GM13976 (cell line): ENCODE measurements at regions not wholly inside any gene's neighbourhood (a gene's known extent, or its start where the extent isn't known, plus 50 kb on each side); places are given as distances from the start of the nearest gene placed in this dataset.

Experiments used
- DNase-seq: peaks from one replicate; pipeline ENCODE4 v3.0.0; 2012; ENCODE audit warnings: low spot score
- in situ Hi-C: fragments of 300-500 bp; cut with MboI; formaldehyde crosslinking; loops from one replicate; pipeline ENCODE4 v1.12.0; 2022; ENCODE audit warnings: low sequenced_read_pairs, mixed read lengths, inconsistent platforms; ENCODE audit not compliant: unreplicated experiment
- TF ChIP-seq, protein P1 (sequence below): IDR thresholded peaks from 2 replicates; pipeline ENCODE4 v1.5.1; 2012; ENCODE audit warnings: borderline replicate concordance, mild to moderate bottlenecking; ENCODE audit not compliant: insufficient read depth; ENCODE audit errors: extremely low read depth, missing control alignments, control extremely low read depth

DNA sequence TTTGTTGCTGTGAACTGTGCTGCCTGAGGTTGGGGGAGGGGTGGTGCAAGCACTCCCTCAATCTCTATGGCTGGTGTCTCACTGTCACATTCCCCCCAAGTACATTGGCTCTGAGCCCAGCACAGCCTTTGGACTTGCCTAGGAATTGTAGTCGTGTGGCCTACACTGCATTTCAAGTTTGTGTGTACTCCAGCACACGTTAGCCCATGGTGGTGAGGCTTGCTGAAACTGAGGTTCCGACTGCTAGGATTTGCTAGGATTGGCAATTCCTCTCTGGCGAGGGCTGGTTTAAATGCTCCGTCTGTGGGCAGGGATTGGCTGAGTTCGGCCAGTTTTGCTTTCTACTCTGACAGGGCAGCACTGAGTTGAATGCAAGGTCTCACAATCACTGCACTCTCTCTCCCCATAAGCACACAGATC is 121.7 kb upstream of the CXXC4 start:
- DNase-seq: no peak
- TF ChIP-seq, protein P1, sequence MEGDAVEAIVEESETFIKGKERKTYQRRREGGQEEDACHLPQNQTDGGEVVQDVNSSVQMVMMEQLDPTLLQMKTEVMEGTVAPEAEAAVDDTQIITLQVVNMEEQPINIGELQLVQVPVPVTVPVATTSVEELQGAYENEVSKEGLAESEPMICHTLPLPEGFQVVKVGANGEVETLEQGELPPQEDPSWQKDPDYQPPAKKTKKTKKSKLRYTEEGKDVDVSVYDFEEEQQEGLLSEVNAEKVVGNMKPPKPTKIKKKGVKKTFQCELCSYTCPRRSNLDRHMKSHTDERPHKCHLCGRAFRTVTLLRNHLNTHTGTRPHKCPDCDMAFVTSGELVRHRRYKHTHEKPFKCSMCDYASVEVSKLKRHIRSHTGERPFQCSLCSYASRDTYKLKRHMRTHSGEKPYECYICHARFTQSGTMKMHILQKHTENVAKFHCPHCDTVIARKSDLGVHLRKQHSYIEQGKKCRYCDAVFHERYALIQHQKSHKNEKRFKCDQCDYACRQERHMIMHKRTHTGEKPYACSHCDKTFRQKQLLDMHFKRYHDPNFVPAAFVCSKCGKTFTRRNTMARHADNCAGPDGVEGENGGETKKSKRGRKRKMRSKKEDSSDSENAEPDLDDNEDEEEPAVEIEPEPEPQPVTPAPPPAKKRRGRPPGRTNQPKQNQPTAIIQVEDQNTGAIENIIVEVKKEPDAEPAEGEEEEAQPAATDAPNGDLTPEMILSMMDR: no peak
- in situ Hi-C loops: no loop called here

DNA sequence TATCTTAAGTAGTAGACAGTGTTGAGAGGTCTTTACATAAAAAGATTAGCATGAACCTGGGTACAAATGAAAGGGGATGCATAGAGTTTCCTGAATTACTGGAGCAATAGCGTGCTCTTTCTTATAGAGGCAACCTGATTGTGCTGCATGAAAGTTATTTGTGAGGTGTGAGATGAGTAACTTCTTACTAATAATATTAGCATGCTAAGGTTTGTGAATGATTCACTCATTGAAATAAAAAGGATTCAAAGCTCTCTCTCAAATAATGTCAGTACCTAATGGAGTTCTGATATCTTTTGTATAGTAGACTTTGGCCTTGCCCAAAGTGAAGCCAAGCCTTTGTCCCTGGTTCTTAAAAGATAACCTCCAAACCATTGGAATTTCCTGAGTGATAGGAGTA is 131.0 kb upstream of the CXXC4 start:
- no peak for DNase-seq
- TF ChIP-seq, protein P1: no peak
- in situ Hi-C loops: no loop called here

DNA sequence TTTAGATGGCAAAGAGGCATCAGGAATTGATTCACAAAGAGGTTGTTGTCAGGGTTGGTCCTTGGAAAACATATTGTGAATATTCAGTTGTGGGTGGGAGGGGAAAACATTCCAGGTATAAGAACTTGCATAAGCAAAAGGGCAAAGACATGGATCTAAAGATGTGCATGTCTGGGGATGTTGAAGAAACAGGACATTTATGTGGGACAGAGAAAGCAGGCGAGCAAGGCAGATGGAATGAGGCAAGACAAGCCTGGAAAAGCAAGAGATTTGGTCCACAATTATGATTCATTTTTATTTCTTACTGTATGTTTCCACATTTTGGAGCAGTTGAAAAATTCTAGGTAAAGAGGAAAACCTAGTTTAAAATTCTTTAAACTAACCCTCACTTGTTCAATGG is 134.9 kb upstream of the CXXC4 start:
- in situ Hi-C loops: no loop called here

DNA sequence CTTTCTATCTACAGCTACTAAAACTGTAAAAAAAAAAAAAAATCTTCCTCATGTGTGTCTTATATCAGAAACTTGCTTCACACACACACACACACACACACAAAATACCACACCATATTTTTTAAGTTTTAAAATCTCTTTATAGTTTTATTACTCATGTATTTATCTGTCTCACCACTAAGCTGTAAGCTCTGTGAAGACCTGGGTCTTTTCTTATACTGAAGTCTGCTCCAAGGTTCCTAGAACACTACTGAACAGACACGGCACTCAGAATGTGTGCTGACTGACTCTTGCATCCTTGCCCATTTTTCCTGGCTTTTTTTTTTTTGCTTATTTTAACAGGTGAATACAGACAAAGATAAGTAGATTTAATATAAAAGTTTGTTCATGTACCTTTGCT is 135.6 kb upstream of the CXXC4 start:
- TF ChIP-seq, protein P1: no peak
- no peak for DNase-seq
- in situ Hi-C loops: no loop called here

More for the DNA sequence above, 134.9 kb upstream of the CXXC4 start:
- DNase-seq: no peak
- TF ChIP-seq, protein P1: no peak

DNA sequence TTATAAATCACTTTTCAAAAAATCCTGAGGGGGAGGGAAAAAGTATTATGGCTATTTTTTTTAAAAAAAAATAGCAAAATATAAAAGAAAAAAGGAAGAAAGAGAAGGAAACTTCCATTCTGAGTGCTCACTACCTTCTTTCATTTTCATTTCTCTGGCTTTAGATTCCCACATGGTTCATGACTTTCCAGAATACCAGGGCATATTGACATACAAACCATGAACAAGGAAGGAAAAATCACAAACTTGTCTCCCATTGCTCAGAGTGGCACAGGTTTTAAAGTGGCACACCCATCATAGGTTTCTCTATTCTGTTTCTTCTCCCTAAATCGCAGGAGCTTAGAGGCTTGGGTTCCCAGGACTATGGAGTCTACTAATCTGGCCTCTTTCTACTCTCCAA is 136.3 kb upstream of the CXXC4 start:
- TF ChIP-seq, protein P1: no peak
- in situ Hi-C loops: no loop called here
- no peak for DNase-seq

DNA sequence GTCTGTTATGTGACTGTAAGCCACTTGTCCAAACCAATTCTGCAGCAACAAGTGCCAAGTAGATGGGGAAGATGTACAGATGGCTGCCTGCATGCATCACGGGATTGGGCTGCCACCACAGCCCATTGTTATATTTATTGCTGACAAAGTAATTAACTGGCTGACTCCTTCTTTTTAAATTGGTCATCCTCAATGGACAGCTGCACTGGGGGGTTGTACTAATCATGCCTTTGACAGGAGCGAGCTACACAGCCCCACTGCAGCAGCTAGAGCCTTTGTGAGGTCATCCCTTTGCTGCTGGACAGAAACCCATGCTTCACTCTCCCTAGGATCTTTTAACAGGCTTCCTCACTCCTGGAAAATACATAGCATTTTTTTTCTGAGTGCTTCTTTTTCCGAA is 146.7 kb upstream of the CXXC4 start:
- no peak for DNase-seq
- TF ChIP-seq, protein P1: no peak
- in situ Hi-C loops: no loop called here

DNA sequence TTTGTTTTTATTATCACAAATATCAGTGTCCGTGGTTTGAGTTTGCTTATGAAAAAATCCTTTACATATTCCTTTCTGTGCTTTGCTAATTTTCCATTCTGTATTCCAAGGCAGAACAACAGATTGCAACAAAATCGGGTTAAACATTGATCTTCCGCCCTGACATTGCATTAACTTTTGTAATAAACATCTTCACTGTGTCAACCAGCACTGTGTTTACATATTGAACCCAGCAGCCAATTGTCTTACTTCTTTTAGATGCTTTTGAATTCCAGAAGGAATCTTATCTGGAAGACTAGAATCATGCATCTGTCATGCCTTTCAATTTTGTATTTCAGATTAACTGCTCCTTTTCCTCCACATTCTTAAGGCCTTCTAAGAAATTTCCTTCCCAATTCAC is 147.8 kb upstream of the CXXC4 start:
- in situ Hi-C loops: no loop called here
- DNase-seq: no peak
- TF ChIP-seq, protein P1: no peak
